ENCODE measurements at regions not wholly inside any gene's neighbourhood (a gene's known extent, or its start where the extent isn't known, plus 50 kb on each side); places are given as distances from the start of the nearest gene placed in this dataset.

DNA sequence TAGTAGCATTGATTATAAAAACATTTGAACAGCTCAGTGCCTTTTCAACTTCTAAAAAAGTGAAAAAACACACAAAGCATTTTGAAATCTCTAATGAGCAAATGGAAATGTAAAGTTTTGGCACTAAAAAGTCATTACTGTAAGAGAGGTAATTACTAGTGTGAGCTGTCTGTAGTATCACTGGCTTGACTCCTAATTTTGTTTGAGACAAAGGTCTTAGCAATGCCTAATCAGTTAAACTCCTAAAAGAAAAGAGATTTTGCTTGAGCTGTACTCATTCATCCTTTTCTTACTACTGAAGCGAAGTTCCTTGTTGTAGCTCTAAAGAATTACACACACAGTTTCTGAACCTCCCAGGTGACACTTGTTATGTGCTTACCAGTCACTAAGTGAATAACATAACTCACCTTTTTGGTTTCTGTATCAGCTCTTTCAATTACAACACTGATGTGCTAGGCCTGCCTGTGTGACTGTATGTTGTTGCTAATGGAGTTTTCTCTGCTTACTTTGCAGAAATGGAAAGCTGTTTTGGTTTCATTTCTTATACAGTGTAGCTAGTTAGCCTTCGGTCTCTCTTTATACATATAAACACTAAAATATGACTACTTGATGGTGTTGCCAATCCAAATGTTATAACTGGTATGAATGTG, 924.4 kb upstream of the TENM4 start:
- DNase-seq (ENCODE audit: low read depth in 4 of 6, low spot score in 6 of 6) = peak in 2 of 6 donors; percentile 14 to 60
- no CpG with 5 or more reads among the region's 2 CpGs for WGBS (ENCODE audit: insufficient coverage)
- no peaks in the 10 kb centered on the region for H3K9me3 ChIP-seq (ENCODE audit: control insufficient read depth, insufficient read depth, low read length)

GRCh38 chr11:80362563-80363340, 921.9 kb upstream of the TENM4 start:
- Histone ChIP-seq H3K27me3 (ENCODE audit: control insufficient read depth, insufficient read depth, low read length) (no peaks in the 10 kb centered on the region), H3K4me1 (ENCODE audit: control insufficient read depth, insufficient read depth, low read length) (no peaks in the 10 kb centered on the region), H3K36me3 (ENCODE audit: control insufficient read depth, insufficient read depth, low read length) (no peaks in the 10 kb centered on the region), H3K9me3 (ENCODE audit: control insufficient read depth, insufficient read depth, low read length) (no peaks in the 10 kb centered on the region), H3K27ac (ENCODE audit: low read depth, low read length) (no peak overlapping the region), H3K4me3 (ENCODE audit: low read depth, low read length) (no peak overlapping the region)
- 98% methylated on average over 5 of the region's 9 CpGs for WGBS (ENCODE audit: insufficient coverage)
- peak in 1 of 6 donors; percentile 50 for DNase-seq (ENCODE audit: low read depth in 4 of 6, low spot score in 6 of 6)

More for the DNA sequence above, 924.4 kb upstream of the TENM4 start:
- Histone ChIP-seq H3K4me3 (ENCODE audit: low read depth, low read length) (no peak overlapping the region), H3K4me1 (ENCODE audit: control insufficient read depth, insufficient read depth, low read length) (no peaks in the 10 kb centered on the region), H3K27me3 (ENCODE audit: control insufficient read depth, insufficient read depth, low read length) (no peaks in the 10 kb centered on the region), H3K27ac (ENCODE audit: low read depth, low read length) (no peak overlapping the region), H3K36me3 (ENCODE audit: control insufficient read depth, insufficient read depth, low read length) (no peaks in the 10 kb centered on the region)

- Histone ChIP-seq H3K36me3 (ENCODE audit: control insufficient read depth, insufficient read depth, low read length) (no peaks in the 10 kb centered on the region), H3K27me3 (ENCODE audit: control insufficient read depth, insufficient read depth, low read length) (no peaks in the 10 kb centered on the region), H3K4me3 (ENCODE audit: low read depth, low read length) (no peak overlapping the region), H3K9me3 (ENCODE audit: control insufficient read depth, insufficient read depth, low read length) (no peaks in the 10 kb centered on the region), H3K4me1 (ENCODE audit: control insufficient read depth, insufficient read depth, low read length) (no peaks in the 10 kb centered on the region), H3K27ac (ENCODE audit: low read depth, low read length) (no peak overlapping the region)
- no peak for DNase-seq (ENCODE audit: low read depth in 4 of 6, low spot score in 6 of 6)
- WGBS (ENCODE audit: insufficient coverage) = no CpG with 5 or more reads among the region's 1 CpG
Observed at GRCh38 chr11:80355251-80355650, 914.4 kb upstream of the TENM4 start.

DNA sequence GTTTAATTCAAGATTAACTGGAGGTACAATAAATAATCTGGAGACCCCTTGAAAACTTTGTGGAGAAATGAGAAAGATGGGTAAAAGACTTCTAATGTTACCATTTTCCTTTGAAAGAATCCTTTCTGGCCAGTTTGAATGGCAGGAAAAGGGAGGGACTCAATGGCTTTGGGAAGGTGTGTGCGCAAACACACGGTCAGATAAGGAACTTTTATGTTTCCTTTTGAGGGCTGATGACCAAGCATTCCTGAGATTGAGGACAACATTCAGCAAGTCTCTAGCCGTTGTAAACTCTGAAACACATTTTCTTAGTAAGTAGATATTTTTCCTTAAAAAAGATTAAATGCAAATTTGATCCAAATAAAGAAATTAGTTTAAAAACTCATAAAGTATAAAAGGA, 909.7 kb upstream of the TENM4 start:
- 92% methylated on average over 2 of the region's 3 CpGs for WGBS (ENCODE audit: insufficient coverage)
- Histone ChIP-seq H3K4me1 (ENCODE audit: control insufficient read depth, insufficient read depth, low read length) (no peaks in the 10 kb centered on the region), H3K9me3 (ENCODE audit: control insufficient read depth, insufficient read depth, low read length) (no peaks in the 10 kb centered on the region), H3K27ac (ENCODE audit: low read depth, low read length) (no peak overlapping the region), H3K4me3 (ENCODE audit: low read depth, low read length) (no peak overlapping the region), H3K36me3 (ENCODE audit: control insufficient read depth, insufficient read depth, low read length) (no peaks in the 10 kb centered on the region), H3K27me3 (ENCODE audit: control insufficient read depth, insufficient read depth, low read length) (no peaks in the 10 kb centered on the region)
- DNase-seq (ENCODE audit: low read depth in 4 of 6, low spot score in 6 of 6) = no peak

DNA sequence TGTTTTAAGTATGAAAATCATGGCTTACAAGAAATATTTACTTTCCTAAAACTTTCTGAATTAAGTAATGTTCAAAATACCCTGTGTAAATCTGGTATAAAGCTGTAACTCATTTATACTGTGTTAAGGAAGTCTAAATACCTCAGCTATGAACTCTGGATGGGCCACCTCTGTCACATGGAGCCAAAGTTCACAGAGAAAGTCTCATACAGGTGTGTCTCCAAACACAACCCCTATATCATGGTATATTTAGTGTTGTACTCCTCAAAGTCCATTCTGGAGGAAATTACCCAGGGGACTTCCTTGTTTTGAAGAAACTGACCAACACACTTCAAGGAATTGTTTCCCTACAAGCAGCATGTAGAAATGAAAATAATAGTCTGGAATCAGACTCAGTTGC, 909.2 kb upstream of the TENM4 start:
- no peaks in the 10 kb centered on the region for H3K4me1 ChIP-seq (ENCODE audit: control insufficient read depth, insufficient read depth, low read length)
- no peaks in the 10 kb centered on the region for H3K9me3 ChIP-seq (ENCODE audit: control insufficient read depth, insufficient read depth, low read length)
- H3K4me3 ChIP-seq (ENCODE audit: low read depth, low read length) = no peak overlapping the region
- H3K27ac ChIP-seq (ENCODE audit: low read depth, low read length) = no peak overlapping the region
- no peaks in the 10 kb centered on the region for H3K36me3 ChIP-seq (ENCODE audit: control insufficient read depth, insufficient read depth, low read length)
- H3K27me3 ChIP-seq (ENCODE audit: control insufficient read depth, insufficient read depth, low read length) = no peaks in the 10 kb centered on the region
- no peak for DNase-seq (ENCODE audit: low read depth in 4 of 6, low spot score in 6 of 6)

DNA sequence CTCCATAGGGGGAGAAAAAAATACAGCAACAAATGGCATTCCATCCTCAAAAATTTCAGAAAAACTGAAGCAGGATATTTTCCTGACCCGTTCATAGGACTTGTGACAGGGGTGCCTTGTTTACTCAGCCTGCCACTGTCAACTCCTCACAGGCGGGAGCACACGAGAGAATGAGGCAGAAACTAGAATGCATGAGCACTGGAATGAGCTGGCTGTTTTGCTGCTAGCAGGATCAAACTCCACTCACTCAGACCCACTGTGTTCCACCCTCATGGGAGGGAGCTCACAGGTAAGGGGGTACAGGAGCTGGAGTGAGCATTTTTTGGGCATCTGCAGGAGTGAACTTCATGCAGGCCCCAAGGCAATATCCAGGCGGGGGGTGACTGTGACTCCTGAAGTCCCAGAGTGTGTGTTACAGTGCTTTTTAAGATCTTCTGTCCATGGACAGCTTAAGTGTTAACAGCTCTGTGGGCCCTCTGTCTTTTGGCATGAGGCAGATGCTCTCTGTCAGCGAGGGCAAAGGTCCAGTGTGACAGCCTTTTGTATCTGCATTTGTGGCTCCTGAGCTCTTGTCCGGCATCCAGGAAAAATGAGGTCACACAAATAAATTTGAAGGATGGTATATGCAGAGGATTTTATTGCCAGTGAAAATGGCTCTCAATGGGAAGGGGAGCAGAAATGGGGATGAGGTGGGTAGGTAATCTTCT, 905.7 kb upstream of the TENM4 start:
- H3K4me1 ChIP-seq (ENCODE audit: control insufficient read depth, insufficient read depth, low read length) = no peaks in the 10 kb centered on the region
- WGBS (ENCODE audit: insufficient coverage) = 77% methylated on average over 6 of the region's 6 CpGs
- no peak for DNase-seq (ENCODE audit: low read depth in 4 of 6, low spot score in 6 of 6)
- H3K27me3 ChIP-seq (ENCODE audit: control insufficient read depth, insufficient read depth, low read length) = no peaks in the 10 kb centered on the region
- no peak overlapping the region for H3K27ac ChIP-seq (ENCODE audit: low read depth, low read length)
- H3K4me3 ChIP-seq (ENCODE audit: low read depth, low read length) = no peak overlapping the region
- no peaks in the 10 kb centered on the region for H3K9me3 ChIP-seq (ENCODE audit: control insufficient read depth, insufficient read depth, low read length)
- H3K36me3 ChIP-seq (ENCODE audit: control insufficient read depth, insufficient read depth, low read length) = no peaks in the 10 kb centered on the region

GRCh38 chr11:80343436-80343835, 902.6 kb upstream of the TENM4 start:
- DNase-seq (ENCODE audit: low read depth in 4 of 6, low spot score in 6 of 6) = peak in 1 of 6 donors; percentile 66
- Histone ChIP-seq H3K9me3 (ENCODE audit: control insufficient read depth, insufficient read depth, low read length) (no peaks in the 10 kb centered on the region), H3K27ac (ENCODE audit: low read depth, low read length) (no peak overlapping the region), H3K27me3 (ENCODE audit: control insufficient read depth, insufficient read depth, low read length) (no peaks in the 10 kb centered on the region), H3K4me3 (ENCODE audit: low read depth, low read length) (no peak overlapping the region), H3K36me3 (ENCODE audit: control insufficient read depth, insufficient read depth, low read length) (no peaks in the 10 kb centered on the region), H3K4me1 (ENCODE audit: control insufficient read depth, insufficient read depth, low read length) (no peaks in the 10 kb centered on the region)

DNA sequence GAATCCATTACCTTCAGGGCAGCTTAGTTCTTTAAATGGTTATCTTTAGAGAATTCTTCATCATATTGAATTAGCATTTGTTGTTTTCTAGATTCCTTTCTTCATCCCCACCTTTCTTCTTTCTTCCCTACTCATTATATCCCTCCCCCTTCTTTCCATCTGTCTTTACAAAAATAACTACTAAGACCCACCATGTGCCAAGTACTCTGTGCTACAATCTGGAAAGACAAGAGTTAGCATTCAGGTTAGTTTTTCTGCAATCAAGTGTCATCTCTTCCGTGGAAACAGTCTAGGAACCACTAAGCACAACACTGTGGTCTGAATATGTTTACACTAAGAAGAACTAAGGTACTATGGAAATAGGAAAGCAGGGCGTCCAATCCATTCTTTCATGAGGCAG, 897.4 kb upstream of the TENM4 start:
- WGBS (ENCODE audit: insufficient coverage) = no CpG with 5 or more reads among the region's 2 CpGs

GRCh38 chr11:80331694-80332093, 890.9 kb upstream of the TENM4 start:
- Histone ChIP-seq H3K27me3 (ENCODE audit: control insufficient read depth, insufficient read depth, low read length) (no peaks in the 10 kb centered on the region), H3K27ac (ENCODE audit: low read depth, low read length) (no peak overlapping the region), H3K36me3 (ENCODE audit: control insufficient read depth, insufficient read depth, low read length) (no peaks in the 10 kb centered on the region), H3K4me3 (ENCODE audit: low read depth, low read length) (no peak overlapping the region), H3K9me3 (ENCODE audit: control insufficient read depth, insufficient read depth, low read length) (no peaks in the 10 kb centered on the region), H3K4me1 (ENCODE audit: control insufficient read depth, insufficient read depth, low read length) (no peaks in the 10 kb centered on the region)
- no peak for DNase-seq (ENCODE audit: low read depth in 4 of 6, low spot score in 6 of 6)

More for the DNA sequence above, 897.4 kb upstream of the TENM4 start:
- Histone ChIP-seq H3K4me1 (ENCODE audit: control insufficient read depth, insufficient read depth, low read length) (no peaks in the 10 kb centered on the region), H3K27ac (ENCODE audit: low read depth, low read length) (no peak overlapping the region), H3K27me3 (ENCODE audit: control insufficient read depth, insufficient read depth, low read length) (no peaks in the 10 kb centered on the region), H3K4me3 (ENCODE audit: low read depth, low read length) (no peak overlapping the region), H3K36me3 (ENCODE audit: control insufficient read depth, insufficient read depth, low read length) (no peaks in the 10 kb centered on the region), H3K9me3 (ENCODE audit: control insufficient read depth, insufficient read depth, low read length) (no peaks in the 10 kb centered on the region)
- DNase-seq (ENCODE audit: low read depth in 4 of 6, low spot score in 6 of 6) = peak in 1 of 6 donors; percentile 65

DNA sequence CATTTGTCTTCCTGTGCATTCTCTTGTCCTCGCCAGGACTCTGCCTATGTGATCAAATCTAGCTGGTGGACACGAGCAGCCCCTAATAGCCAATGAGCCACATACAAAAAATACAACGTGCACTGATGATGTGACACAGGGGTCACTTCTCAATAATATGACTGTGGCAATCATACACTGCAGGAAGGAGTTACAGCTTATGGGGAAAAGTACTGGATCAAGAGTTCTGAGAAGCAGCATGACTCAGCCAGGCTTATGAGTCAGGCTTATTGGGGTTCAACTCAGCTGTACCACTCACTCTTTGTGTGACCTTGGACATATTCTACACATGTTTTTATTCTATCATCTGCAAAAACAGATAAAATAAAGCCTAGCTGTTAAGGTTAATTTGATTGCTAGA, 889.4 kb upstream of the TENM4 start:
- H3K27me3 ChIP-seq (ENCODE audit: control insufficient read depth, insufficient read depth, low read length) = no peaks in the 10 kb centered on the region
- H3K4me3 ChIP-seq (ENCODE audit: low read depth, low read length) = no peak overlapping the region
- no peaks in the 10 kb centered on the region for H3K36me3 ChIP-seq (ENCODE audit: control insufficient read depth, insufficient read depth, low read length)
- no peaks in the 10 kb centered on the region for H3K4me1 ChIP-seq (ENCODE audit: control insufficient read depth, insufficient read depth, low read length)
- H3K9me3 ChIP-seq (ENCODE audit: control insufficient read depth, insufficient read depth, low read length) = no peaks in the 10 kb centered on the region
- DNase-seq (ENCODE audit: low read depth in 4 of 6, low spot score in 6 of 6) = no peak
- 79% methylated on average over 3 of the region's 3 CpGs for WGBS (ENCODE audit: insufficient coverage)
- no peak overlapping the region for H3K27ac ChIP-seq (ENCODE audit: low read depth, low read length)

Data from spinal cord (tissue), 9 donors.